ENCODE measurements at regions not wholly inside any gene's neighbourhood (a gene's known extent, or its start where the extent isn't known, plus 50 kb on each side); places are given as distances from the start of the nearest gene placed in this dataset.

DNA sequence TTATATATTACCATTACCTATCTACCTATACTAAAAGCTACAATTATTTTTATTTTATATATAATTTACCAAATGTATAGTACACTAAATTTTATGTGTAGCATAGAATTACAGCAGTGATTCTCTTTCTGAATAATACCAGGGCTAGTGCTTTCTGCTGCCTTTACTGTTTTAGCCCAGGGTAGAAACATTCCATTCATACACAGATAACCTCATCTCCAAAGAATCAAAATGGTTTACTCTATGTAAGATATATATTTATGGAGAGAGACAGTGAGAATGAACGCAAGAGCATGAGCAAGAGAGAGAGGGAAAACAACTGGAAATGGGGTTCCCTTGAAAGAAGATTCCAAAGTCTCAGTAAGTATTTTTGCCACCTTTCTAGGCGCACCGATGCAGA is 56.3 kb upstream of the ATXN1 start:
- TF ChIP-seq, protein P1, sequence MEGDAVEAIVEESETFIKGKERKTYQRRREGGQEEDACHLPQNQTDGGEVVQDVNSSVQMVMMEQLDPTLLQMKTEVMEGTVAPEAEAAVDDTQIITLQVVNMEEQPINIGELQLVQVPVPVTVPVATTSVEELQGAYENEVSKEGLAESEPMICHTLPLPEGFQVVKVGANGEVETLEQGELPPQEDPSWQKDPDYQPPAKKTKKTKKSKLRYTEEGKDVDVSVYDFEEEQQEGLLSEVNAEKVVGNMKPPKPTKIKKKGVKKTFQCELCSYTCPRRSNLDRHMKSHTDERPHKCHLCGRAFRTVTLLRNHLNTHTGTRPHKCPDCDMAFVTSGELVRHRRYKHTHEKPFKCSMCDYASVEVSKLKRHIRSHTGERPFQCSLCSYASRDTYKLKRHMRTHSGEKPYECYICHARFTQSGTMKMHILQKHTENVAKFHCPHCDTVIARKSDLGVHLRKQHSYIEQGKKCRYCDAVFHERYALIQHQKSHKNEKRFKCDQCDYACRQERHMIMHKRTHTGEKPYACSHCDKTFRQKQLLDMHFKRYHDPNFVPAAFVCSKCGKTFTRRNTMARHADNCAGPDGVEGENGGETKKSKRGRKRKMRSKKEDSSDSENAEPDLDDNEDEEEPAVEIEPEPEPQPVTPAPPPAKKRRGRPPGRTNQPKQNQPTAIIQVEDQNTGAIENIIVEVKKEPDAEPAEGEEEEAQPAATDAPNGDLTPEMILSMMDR (IDR thresholded peaks at IDR 0.05), result no peak
- no peak for TF ChIP-seq POLR2AphosphoS5 (IDR thresholded peaks at IDR 0.05)

Data from prostate gland (tissue), 2 donors.